Smooth muscle cell (in vitro differentiated cells): ENCODE measurements at regions not wholly inside any gene's neighbourhood (a gene's known extent, or its start where the extent isn't known, plus 50 kb on each side); places are given as distances from the start of the nearest gene placed in this dataset.

ENCODE experiments used
- DNase-seq: peaks from one replicate; lab custom pipeline; 2025; ENCODE audit not compliant: unreplicated experiment; lab: John Stamatoyannopoulos, UW
- H2AFZ ChIP-seq: fragments of 200-600 bp; sonication (generic); 2 replicates; pipeline ENCODE4 v1.6.0; 2016; ENCODE audit warnings: antibody characterized with exemption, low read depth, mild to moderate bottlenecking
- H3F3A ChIP-seq: fragments of 200-600 bp; sonication (generic); 2 replicates; pipeline ENCODE4 v1.6.0; 2017; ENCODE audit warnings: antibody characterized with exemption, low read depth
- H3K27ac ChIP-seq: fragments of 200-600 bp; sonication (generic); 2 replicates; pipeline ENCODE4 v1.5.1; 2016; ENCODE audit warnings: low read depth, mild to moderate bottlenecking
- H3K27me3 ChIP-seq: fragments of 200-600 bp; sonication (generic); 2 replicates; pipeline ENCODE4 v1.6.1; 2016; ENCODE audit warnings: low read depth, mild to moderate bottlenecking
- H3K36me3 ChIP-seq: fragments of 200-600 bp; sonication (generic); 2 replicates; pipeline ENCODE4 v1.5.1; 2016; ENCODE audit warnings: low read depth
- H3K4me1 ChIP-seq: fragments of 200-600 bp; sonication (generic); 2 replicates; pipeline ENCODE4 v1.5.1; 2016; ENCODE audit warnings: low read depth
- H3K4me2 ChIP-seq: fragments of 200-600 bp; sonication (generic); 2 replicates; pipeline ENCODE4 v1.6.0; 2016; ENCODE audit warnings: mild to moderate bottlenecking
- H3K4me3 ChIP-seq: fragments of 200-600 bp; sonication (generic); 2 replicates; pipeline ENCODE4 v1.5.1; 2016; ENCODE audit warnings: mild to moderate bottlenecking
- H3K79me2 ChIP-seq: fragments of 200-600 bp; sonication (generic); 2 replicates; pipeline ENCODE4 v1.6.0; 2016; ENCODE audit warnings: low read depth, mild to moderate bottlenecking
- H3K9ac ChIP-seq: fragments of 200-600 bp; sonication (generic); 2 replicates; pipeline ENCODE4 v1.6.0; 2016; ENCODE audit warnings: low read depth
- H3K9me3 ChIP-seq: fragments of 200-600 bp; sonication (generic); replicated peaks from 2 replicates; pipeline ENCODE4 v1.5.1; 2016; ENCODE audit warnings: low read depth
- H4K20me1 ChIP-seq: fragments of 200-600 bp; sonication (generic); 2 replicates; pipeline ENCODE4 v1.6.0; 2016; ENCODE audit warnings: low read depth
- CTCF ChIP-seq: fragments of 200-600 bp; sonication (generic); IDR thresholded peaks from 2 replicates; pipeline ENCODE4 v1.5.1; 2017; ENCODE audit warnings: borderline replicate concordance, mild to moderate bottlenecking, antibody characterized with exemption; ENCODE audit not compliant: insufficient read depth, poor library complexity, severe bottlenecking
- WGBS: methylation state at CpG from one replicate; pipeline ENCODE4 v1.1.7; 2016; ENCODE audit warnings: low lambda C conversion rate; 5-methylcytosine and 5-hydroxymethylcytosine counted together

GRCh38 chr7:1372063-1372462 is 87.2 kb downstream of the MICALL2 start:
- Histone ChIP-seq H3K27me3 (peaks cover 43% of the 10 kb centered on the region), H2AFZ (no peak overlapping the region), H3F3A (no peaks in the 10 kb centered on the region), H3K4me1 (no peaks in the 10 kb centered on the region), H3K4me2 (no peak overlapping the region), H3K9me3 (no peaks in the 10 kb centered on the region), H4K20me1 (no peaks in the 10 kb centered on the region), H3K4me3 (no peak overlapping the region), H3K36me3 (no peaks in the 10 kb centered on the region), H3K9ac (no peak overlapping the region), H3K27ac (no peak overlapping the region), H3K79me2 (no peaks in the 10 kb centered on the region)
- WGBS: 92% methylated on average over 6 of the region's 6 CpGs
- TF ChIP-seq CTCF: no peak
- DNase-seq: no peak

GRCh38 chr7:1372671-1373379 is 86.4 kb downstream of the MICALL2 start:
- no peak for TF ChIP-seq CTCF
- H3K27ac ChIP-seq: no peak overlapping the region
- H4K20me1 ChIP-seq: no peaks in the 10 kb centered on the region
- H3K4me1 ChIP-seq: no peaks in the 10 kb centered on the region
- H3K36me3 ChIP-seq: no peaks in the 10 kb centered on the region
- no peak overlapping the region for H3K4me3 ChIP-seq
- no peaks in the 10 kb centered on the region for H3K79me2 ChIP-seq
- no peak overlapping the region for H3K9ac ChIP-seq
- H2AFZ ChIP-seq: no peak overlapping the region
- peaks cover 43% of the 10 kb centered on the region for H3K27me3 ChIP-seq
- no peaks in the 10 kb centered on the region for H3F3A ChIP-seq
- no peaks in the 10 kb centered on the region for H3K9me3 ChIP-seq
- WGBS: 83% methylated on average over 23 of the region's 23 CpGs
- no peak for DNase-seq
- H3K4me2 ChIP-seq: no peak overlapping the region

- no peaks in the 10 kb centered on the region for H3K36me3 ChIP-seq
- H3K9ac ChIP-seq: no peak overlapping the region
- H3K4me1 ChIP-seq: no peaks in the 10 kb centered on the region
- H3F3A ChIP-seq: no peaks in the 10 kb centered on the region
- DNase-seq: no peak
- no peak for TF ChIP-seq CTCF
- WGBS: 79% methylated on average over 21 of the region's 21 CpGs
- H3K4me3 ChIP-seq: no peak overlapping the region
- no peaks in the 10 kb centered on the region for H4K20me1 ChIP-seq
- H3K27me3 ChIP-seq: peaks cover 12% of the 10 kb centered on the region
- no peak overlapping the region for H3K4me2 ChIP-seq
- no peak overlapping the region for H3K27ac ChIP-seq
- no peak overlapping the region for H2AFZ ChIP-seq
- H3K9me3 ChIP-seq: no peaks in the 10 kb centered on the region
- no peaks in the 10 kb centered on the region for H3K79me2 ChIP-seq
Observed at GRCh38 chr7:1377111-1377909, 82.0 kb downstream of the MICALL2 start.
